A673 (cell line): ENCODE measurements at regions not wholly inside any gene's neighbourhood (a gene's known extent, or its start where the extent isn't known, plus 50 kb on each side); places are given as distances from the start of the nearest gene placed in this dataset.

Experiments used
- BruUV-seq: library from RNA; stranded (reverse); fragments of 400-500 nt; replicated peaks from 2 replicates; lab custom pipeline; 2021; lab: Mats Ljungman, UMichigan
- CTCF ChIA-PET: fragments of 300-600 bp; sonication (Branson Sonifier 250); formaldehyde crosslinking; loops from one replicate; lab custom pipeline; 2022; ENCODE audit warnings: antibody characterized with exemption; lab: Charles Lee
- POLR2A ChIA-PET: fragments of 300-600 bp; sonication (Branson Sonifier 250); formaldehyde crosslinking; loops from one replicate; lab custom pipeline; 2022; ENCODE audit warnings: antibody characterized with exemption; ENCODE audit not compliant: low non-redundant PET; lab: Charles Lee
- DNase-seq: peaks from one replicate; pipeline ENCODE4 v3.0.0-alpha.2; 2015; ENCODE audit warnings: low spot score
- H3K27ac ChIP-seq: fragments of 200-600 bp; sonication (generic); 2 replicates; pipeline ENCODE4 v1.5.1; 2016; ENCODE audit warnings: mixed run types, low read depth, mild to moderate bottlenecking, mixed read lengths, antibody characterized with exemption, low read length; ENCODE audit not compliant: poor library complexity, severe bottlenecking
- H3K27me3 ChIP-seq: fragments of 200-600 bp; sonication (generic); replicated peaks from 2 replicates; pipeline ENCODE4 v1.6.1; 2017; ENCODE audit warnings: mixed run types, low read depth, mild to moderate bottlenecking, mixed read lengths, antibody characterized with exemption, low read length; ENCODE audit not compliant: insufficient read depth, poor library complexity
- H3K36me3 ChIP-seq: fragments of 200-600 bp; sonication (generic); 2 replicates; pipeline ENCODE4 v1.6.1; 2016; ENCODE audit warnings: mixed run types, mild to moderate bottlenecking, mixed read lengths, antibody characterized with exemption, low read length; ENCODE audit not compliant: insufficient read depth, poor library complexity, severe bottlenecking
- H3K4me1 ChIP-seq: fragments of 200-600 bp; sonication (generic); 2 replicates; pipeline ENCODE4 v1.6.1; 2017; ENCODE audit warnings: mixed run types, mild to moderate bottlenecking, mixed read lengths, antibody characterized with exemption, low read length; ENCODE audit not compliant: insufficient read depth, poor library complexity, severe bottlenecking
- H3K4me3 ChIP-seq: fragments of 200-600 bp; sonication (generic); 2 replicates; pipeline ENCODE4 v1.5.1; 2016; ENCODE audit warnings: low read depth, mixed run types, mild to moderate bottlenecking, mixed read lengths, low read length; ENCODE audit not compliant: poor library complexity, severe bottlenecking
- H3K9me3 ChIP-seq: fragments of 200-600 bp; sonication (generic); 2 replicates; pipeline ENCODE4 v1.6.1; 2016; ENCODE audit warnings: mixed run types, low read depth, mild to moderate bottlenecking, mixed read lengths, antibody characterized with exemption, low read length; ENCODE audit not compliant: poor library complexity, severe bottlenecking
- EZH2 ChIP-seq: fragments of 200-600 bp; sonication (generic); IDR thresholded peaks from 2 replicates; pipeline ENCODE4 v1.6.1; 2017; ENCODE audit warnings: borderline replicate concordance, low read depth, mild to moderate bottlenecking, mixed read lengths, antibody characterized with exemption, low read length; ENCODE audit not compliant: poor library complexity, severe bottlenecking
- intact Hi-C: fragments of 100-400 bp; cut with micrococcal nuclease; formaldehyde crosslinking; loops from one replicate; pipeline ENCODE4 v1.10.0; 2022; ENCODE audit not compliant: unreplicated experiment
- TF ChIP-seq, protein P1 (sequence below): fragments of 300-800, 200-600 bp; sonication (generic); conservative IDR thresholded peaks from 2 replicates; pipeline ENCODE4 v1.5.1; 2017; ENCODE audit warnings: low read depth, mild to moderate bottlenecking, antibody characterized with exemption, low read length, moderate library complexity, mixed read lengths

DNA sequence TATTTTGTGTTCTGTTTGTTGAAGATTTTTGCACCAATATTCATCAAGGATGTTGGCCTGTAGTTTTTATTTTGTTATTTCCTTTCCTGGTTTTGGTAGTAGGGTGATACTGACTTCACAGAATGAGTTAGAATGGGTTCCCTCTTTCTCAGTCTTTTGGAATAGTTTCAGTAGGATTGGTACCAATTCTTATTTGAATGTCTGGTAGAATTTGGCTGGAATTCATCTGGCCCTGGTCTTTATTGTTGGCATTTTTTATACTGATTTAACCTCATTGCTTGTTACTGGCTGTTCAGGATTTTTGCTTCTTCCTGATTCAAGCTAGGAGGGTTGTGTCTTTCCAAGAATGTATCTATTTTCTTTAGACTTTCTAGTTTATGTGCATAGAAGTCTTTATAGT, 263.7 kb downstream of the SOX11 start:
- BruUV-seq = no TSS peak
- TF ChIP-seq, protein P1, sequence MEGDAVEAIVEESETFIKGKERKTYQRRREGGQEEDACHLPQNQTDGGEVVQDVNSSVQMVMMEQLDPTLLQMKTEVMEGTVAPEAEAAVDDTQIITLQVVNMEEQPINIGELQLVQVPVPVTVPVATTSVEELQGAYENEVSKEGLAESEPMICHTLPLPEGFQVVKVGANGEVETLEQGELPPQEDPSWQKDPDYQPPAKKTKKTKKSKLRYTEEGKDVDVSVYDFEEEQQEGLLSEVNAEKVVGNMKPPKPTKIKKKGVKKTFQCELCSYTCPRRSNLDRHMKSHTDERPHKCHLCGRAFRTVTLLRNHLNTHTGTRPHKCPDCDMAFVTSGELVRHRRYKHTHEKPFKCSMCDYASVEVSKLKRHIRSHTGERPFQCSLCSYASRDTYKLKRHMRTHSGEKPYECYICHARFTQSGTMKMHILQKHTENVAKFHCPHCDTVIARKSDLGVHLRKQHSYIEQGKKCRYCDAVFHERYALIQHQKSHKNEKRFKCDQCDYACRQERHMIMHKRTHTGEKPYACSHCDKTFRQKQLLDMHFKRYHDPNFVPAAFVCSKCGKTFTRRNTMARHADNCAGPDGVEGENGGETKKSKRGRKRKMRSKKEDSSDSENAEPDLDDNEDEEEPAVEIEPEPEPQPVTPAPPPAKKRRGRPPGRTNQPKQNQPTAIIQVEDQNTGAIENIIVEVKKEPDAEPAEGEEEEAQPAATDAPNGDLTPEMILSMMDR = no peak
- H3K4me3 ChIP-seq = no peak overlapping the region
- no peaks in the 10 kb centered on the region for H3K36me3 ChIP-seq
- ChIA-PET POLR2A (no interaction called here), CTCF (no interaction called here)
- no peak overlapping the region for H3K27ac ChIP-seq
- intact Hi-C loops = no loop called here
- H3K27me3 ChIP-seq = no peaks in the 10 kb centered on the region
- no peaks in the 10 kb centered on the region for H3K4me1 ChIP-seq
- no peaks in the 10 kb centered on the region for H3K9me3 ChIP-seq
- no peak for DNase-seq

DNA sequence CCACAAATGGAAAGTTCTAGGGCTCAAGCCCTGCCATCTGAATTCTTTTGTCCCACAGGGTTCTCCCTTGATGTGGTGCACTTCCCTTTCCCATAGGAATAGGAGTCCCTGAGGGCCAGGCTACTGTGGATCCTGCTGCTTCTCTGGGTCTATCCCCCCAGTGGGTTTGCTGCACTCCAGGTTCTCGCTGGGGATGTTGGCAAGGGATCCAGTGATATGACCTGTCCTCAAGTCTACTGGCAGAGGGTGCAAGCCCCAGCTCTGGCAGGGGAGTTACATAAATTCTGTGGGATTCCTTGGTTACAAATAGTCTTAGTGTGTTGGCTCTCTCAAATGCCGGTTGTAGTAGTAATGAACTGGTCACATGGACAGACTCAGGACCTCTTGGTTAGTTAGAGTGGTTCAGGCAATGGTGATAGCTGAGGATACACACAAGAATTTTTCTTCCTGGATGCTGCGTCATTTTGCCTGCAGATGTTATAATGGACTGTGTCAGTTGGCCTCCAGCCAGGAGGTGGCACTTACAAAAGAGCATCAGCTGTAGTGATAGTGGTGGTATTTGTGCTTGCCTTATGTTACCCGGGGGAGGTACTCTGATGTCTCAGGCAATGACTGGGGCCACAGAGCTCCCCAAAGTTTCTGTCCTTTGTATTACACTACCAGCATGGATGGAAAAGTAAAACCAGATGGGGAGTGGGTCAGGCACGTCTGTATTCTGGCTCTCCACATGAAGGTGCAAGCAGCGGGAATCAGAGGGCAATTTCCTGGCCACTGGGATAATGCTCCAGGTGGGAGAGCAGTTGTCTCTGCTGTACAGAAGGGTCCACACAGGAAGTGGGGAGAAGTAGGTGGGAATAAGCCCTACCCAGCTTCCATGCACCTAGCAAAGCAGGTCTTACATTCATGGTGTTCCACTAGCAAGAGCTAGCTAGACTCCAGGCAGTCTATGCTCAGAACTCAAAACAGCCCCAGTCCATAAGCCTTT, 267.9 kb downstream of the SOX11 start:
- H3K4me3 ChIP-seq = no peak overlapping the region
- no peak overlapping the region for H3K27ac ChIP-seq
- POLR2A ChIA-PET = no interaction called here
- BruUV-seq = no TSS peak
- intact Hi-C loops = no loop called here
- no peak for TF ChIP-seq EZH2
- TF ChIP-seq, protein P1 = no peak
- H3K36me3 ChIP-seq = no peaks in the 10 kb centered on the region
- H3K4me1 ChIP-seq = no peaks in the 10 kb centered on the region
- CTCF ChIA-PET = no interaction called here
- no peaks in the 10 kb centered on the region for H3K9me3 ChIP-seq
- no peaks in the 10 kb centered on the region for H3K27me3 ChIP-seq
- peak; percentile 5 for DNase-seq

DNA sequence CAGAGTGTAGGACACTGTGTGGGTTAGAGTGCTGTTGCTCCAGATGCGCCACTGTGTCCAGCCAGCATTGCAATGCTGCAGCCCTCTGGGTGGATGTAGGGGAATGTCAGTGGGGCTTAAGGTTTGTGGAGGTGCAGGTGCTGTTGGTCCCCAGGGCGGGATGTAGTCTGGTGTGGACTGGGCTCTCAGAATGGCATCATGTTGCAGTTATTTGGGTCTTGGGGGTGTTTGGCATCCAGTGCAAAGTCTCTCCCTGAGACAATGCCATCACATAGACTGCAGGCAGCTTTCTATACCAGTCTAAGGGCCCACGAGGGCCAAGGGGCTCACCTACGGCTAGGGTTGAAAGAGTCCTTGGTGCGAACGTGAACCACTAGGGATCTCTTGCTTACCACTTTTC, 275.3 kb downstream of the SOX11 start:
- ChIA-PET POLR2A (no interaction called here), CTCF (no interaction called here)
- TF ChIP-seq EZH2 = no peak
- TF ChIP-seq, protein P1 = no peak
- H3K36me3 ChIP-seq = no peaks in the 10 kb centered on the region
- intact Hi-C loops = no loop called here
- no peak overlapping the region for H3K27ac ChIP-seq
- BruUV-seq = no TSS peak
- no peaks in the 10 kb centered on the region for H3K9me3 ChIP-seq
- H3K4me3 ChIP-seq = no peak overlapping the region
- no peaks in the 10 kb centered on the region for H3K27me3 ChIP-seq
- H3K4me1 ChIP-seq = no peaks in the 10 kb centered on the region
- DNase-seq = no peak
